GM12878 (cell line): ENCODE measurements at regions not wholly inside any gene's neighbourhood (a gene's known extent, or its start where the extent isn't known, plus 50 kb on each side); places are given as distances from the start of the nearest gene placed in this dataset.
"Not testable (repeated sequence)": the region's sequence is repeated elsewhere in the genome, so short reads cannot be mapped to it uniquely, and the experiment has no call there.

ENCODE experiments used
- ATAC-seq: fragments of 200-7000 bp; cut with Tn5 transposase; 3 replicates; pipeline ENCODE4 v1.9.1; 2020; ENCODE audit warnings: mild to moderate bottlenecking, moderate library complexity
- BruUV-seq: library from RNA; stranded (reverse); fragments of 400-500 nt; replicated peaks from 2 replicates; lab custom pipeline; 2021; lab: Mats Ljungman, UMichigan
- CTCF ChIA-PET: fragments of 300-600 bp; sonication (Branson Sonifier 250); formaldehyde crosslinking; extraction: SDS; loops from one replicate; lab custom pipeline; 2021; ENCODE audit warnings: inconsistent platforms; lab: Yijun Ruan, JAX
- POLR2A ChIA-PET: fragments of 350-600 bp; formaldehyde crosslinking; extraction: SDS; loops from one replicate; lab custom pipeline; 2021; ENCODE audit warnings: inconsistent platforms; lab: Charles Lee
- RAD21 ChIA-PET: fragments of 300-600 bp; sonication (Branson Sonifier 250); formaldehyde crosslinking; loops from one replicate; lab custom pipeline; 2023; ENCODE audit warnings: antibody characterized with exemption; ENCODE audit not compliant: unreplicated experiment; lab: Charles Lee
- SMC1A ChIA-PET: fragments of 300-600 bp; sonication (Branson Sonifier 250); formaldehyde crosslinking; loops from one replicate; lab custom pipeline; 2023; ENCODE audit not compliant: unreplicated experiment, uncharacterized antibody; lab: Charles Lee
- DNase-seq: peaks from one replicate; pipeline ENCODE4 v3.0.0-alpha.2; 2011; ENCODE audit warnings: low read depth, low spot score
- FAIRE-seq: peaks from 3 replicates; lab custom pipeline; 2011; peaks lifted over from hg19 to GRCh38; lab: Jason Lieb, UNC
- H2AFZ ChIP-seq: 2 replicates; pipeline ENCODE4 v1.6.0; 2011; ENCODE audit warnings: low read depth, low read length, control low read depth; ENCODE audit not compliant: control insufficient read depth
- H3K27ac ChIP-seq: 2 replicates; pipeline ENCODE4 v1.5.1; 2011; ENCODE audit warnings: control low read depth; ENCODE audit not compliant: control insufficient read depth, insufficient read depth
- H3K27me3 ChIP-seq, 2 experiments: replicated peaks in 1 of 2; 2 replicates each; pipeline versions ENCODE4 v1.6.0 to v1.6.1; 2011; ENCODE audit warnings: low read length in 1 of 2; ENCODE audit not compliant: control insufficient read depth in 2 of 2, insufficient read depth in 2 of 2
- H3K36me3 ChIP-seq, 2 experiments: 2 replicates each; pipeline ENCODE4 v1.5.1; 2011; ENCODE audit warnings: low read length in 1 of 2; ENCODE audit not compliant: control insufficient read depth in 2 of 2, insufficient read depth in 2 of 2
- H3K4me1 ChIP-seq: 2 replicates; pipeline ENCODE4 v1.6.1; 2011; ENCODE audit warnings: mild to moderate bottlenecking, low read length, moderate library complexity, mixed read lengths; ENCODE audit not compliant: control insufficient read depth, insufficient read depth
- H3K4me2 ChIP-seq: 2 replicates; pipeline ENCODE4 v1.6.0; 2011; ENCODE audit warnings: control low read depth; ENCODE audit not compliant: control insufficient read depth, insufficient read depth
- H3K4me3 ChIP-seq: fragments of 200-600 bp; sonication (generic); 2 replicates; pipeline ENCODE4 v1.5.1; 2016
- H3K79me2 ChIP-seq: 2 replicates; pipeline ENCODE4 v1.6.0; 2011; ENCODE audit warnings: low read length; ENCODE audit not compliant: control insufficient read depth, insufficient read depth
- H3K9ac ChIP-seq: 2 replicates; pipeline ENCODE4 v1.8.0; 2011; ENCODE audit warnings: low read length, control low read depth, mixed read lengths; ENCODE audit not compliant: control insufficient read depth, insufficient read depth
- H3K9me3 ChIP-seq: replicated peaks from 3 replicates; pipeline ENCODE4 v1.5.1; 2011; ENCODE audit warnings: mild to moderate bottlenecking, low read length; ENCODE audit not compliant: control insufficient read depth, insufficient read depth
- H4K20me1 ChIP-seq: 2 replicates; pipeline ENCODE4 v1.6.0; 2011; ENCODE audit not compliant: control insufficient read depth, insufficient read depth
- EZH2 ChIP-seq: IDR thresholded peaks from 2 replicates; pipeline ENCODE4 v1.6.1; 2012; ENCODE audit warnings: low read depth, mild to moderate bottlenecking, control low read depth, inconsistent platforms, low read length, borderline replicate concordance; ENCODE audit not compliant: control insufficient read depth
- MEF2B ChIP-seq: fragments of 450-650 bp; IDR thresholded peaks from 2 replicates; pipeline ENCODE4 v1.6.1; 2018; ENCODE audit warnings: mild to moderate bottlenecking, moderate library complexity; ENCODE audit not compliant: partially characterized antibody, poor library complexity, severe bottlenecking
- NR2C2 ChIP-seq: IDR thresholded peaks from 2 replicates; pipeline ENCODE4 v1.6.1; 2011; ENCODE audit warnings: borderline replicate concordance, low read depth; ENCODE audit not compliant: control insufficient read depth, insufficient read length
- TCF12 ChIP-seq: IDR thresholded peaks from 2 replicates; pipeline ENCODE4 v1.6.1; 2011; ENCODE audit warnings: low read depth, mild to moderate bottlenecking, low read length
- ZNF274 ChIP-seq: IDR thresholded peaks from one replicate; pipeline ENCODE4 v1.8.0; 2011; ENCODE audit not compliant: insufficient read length, insufficient read depth
- WGBS: methylation state at CpG from one replicate; pipeline ENCODE4 v1.1.6; 2016; ENCODE audit warnings: low lambda C conversion rate; ENCODE audit not compliant: insufficient replicate concordance, insufficient coverage; ENCODE audit errors: missing lambda C conversion rate; 5-methylcytosine and 5-hydroxymethylcytosine counted together
- in situ Hi-C: fragments of 300-500 bp; cut with MboI; formaldehyde crosslinking; loops from 9 replicates; pipeline ENCODE4 v1.14.3; 2018; ENCODE audit warnings: mixed read lengths
- intact Hi-C: fragments of 100-400 bp; cut with micrococcal nuclease; formaldehyde crosslinking; loops from one replicate; pipeline ENCODE4 v1.14.2; 2022; ENCODE audit not compliant: unreplicated experiment
- TF ChIP-seq, protein P1 (sequence below): fragments of 450-650 bp; IDR thresholded peaks from 2 replicates; pipeline ENCODE4 v1.6.1; 2017; ENCODE audit warnings: mild to moderate bottlenecking, moderate library complexity

DNA sequence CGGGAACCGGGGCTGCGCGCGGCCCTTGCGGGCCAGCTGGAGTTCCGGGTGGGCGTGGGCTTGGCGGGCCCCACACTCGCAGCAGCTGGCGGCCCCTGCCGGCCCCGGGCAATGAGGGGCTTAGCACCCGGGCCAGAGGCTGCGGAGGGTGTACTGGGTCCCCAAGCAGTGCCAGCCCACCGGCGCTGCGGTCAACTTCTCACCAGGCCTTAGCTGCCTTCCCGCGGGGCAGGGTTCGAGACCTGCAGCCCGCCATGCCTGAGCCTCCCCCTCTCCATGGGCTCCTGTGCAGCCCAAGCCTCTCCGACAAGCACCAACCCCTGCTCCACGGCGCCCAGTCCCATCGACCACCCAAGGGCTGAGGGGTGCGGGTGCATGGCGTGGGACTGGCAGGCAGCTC lies 704.4 kb upstream of the FRG1 start:
- SMC1A ChIA-PET, in situ Hi-C loops: not testable (repeated sequence)

GRCh38 chr4:189237340-189237739 lies 703.3 kb upstream of the FRG1 start:
- Histone ChIP-seq H3K79me2 (no peaks in the 10 kb centered on the region), H3K27me3 (no peaks in the 10 kb centered on the region)
- TF ChIP-seq TCF12 (no peak), NR2C2 (no peak), MEF2B (no peak), ZNF274 (no peak), EZH2 (no peak)
- TF ChIP-seq, protein P1, sequence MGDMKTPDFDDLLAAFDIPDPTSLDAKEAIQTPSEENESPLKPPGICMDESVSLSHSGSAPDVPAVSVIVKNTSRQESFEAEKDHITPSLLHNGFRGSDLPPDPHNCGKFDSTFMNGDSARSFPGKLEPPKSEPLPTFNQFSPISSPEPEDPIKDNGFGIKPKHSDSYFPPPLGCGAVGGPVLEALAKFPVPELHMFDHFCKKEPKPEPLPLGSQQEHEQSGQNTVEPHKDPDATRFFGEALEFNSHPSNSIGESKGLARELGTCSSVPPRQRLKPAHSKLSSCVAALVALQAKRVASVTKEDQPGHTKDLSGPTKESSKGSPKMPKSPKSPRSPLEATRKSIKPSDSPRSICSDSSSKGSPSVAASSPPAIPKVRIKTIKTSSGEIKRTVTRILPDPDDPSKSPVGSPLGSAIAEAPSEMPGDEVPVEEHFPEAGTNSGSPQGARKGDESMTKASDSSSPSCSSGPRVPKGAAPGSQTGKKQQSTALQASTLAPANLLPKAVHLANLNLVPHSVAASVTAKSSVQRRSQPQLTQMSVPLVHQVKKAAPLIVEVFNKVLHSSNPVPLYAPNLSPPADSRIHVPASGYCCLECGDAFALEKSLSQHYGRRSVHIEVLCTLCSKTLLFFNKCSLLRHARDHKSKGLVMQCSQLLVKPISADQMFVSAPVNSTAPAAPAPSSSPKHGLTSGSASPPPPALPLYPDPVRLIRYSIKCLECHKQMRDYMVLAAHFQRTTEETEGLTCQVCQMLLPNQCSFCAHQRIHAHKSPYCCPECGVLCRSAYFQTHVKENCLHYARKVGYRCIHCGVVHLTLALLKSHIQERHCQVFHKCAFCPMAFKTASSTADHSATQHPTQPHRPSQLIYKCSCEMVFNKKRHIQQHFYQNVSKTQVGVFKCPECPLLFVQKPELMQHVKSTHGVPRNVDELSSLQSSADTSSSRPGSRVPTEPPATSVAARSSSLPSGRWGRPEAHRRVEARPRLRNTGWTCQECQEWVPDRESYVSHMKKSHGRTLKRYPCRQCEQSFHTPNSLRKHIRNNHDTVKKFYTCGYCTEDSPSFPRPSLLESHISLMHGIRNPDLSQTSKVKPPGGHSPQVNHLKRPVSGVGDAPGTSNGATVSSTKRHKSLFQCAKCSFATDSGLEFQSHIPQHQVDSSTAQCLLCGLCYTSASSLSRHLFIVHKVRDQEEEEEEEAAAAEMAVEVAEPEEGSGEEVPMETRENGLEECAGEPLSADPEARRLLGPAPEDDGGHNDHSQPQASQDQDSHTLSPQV, result no peak
- TF ChIP-seq, all 136 proteins: peak for 0
- no peak for ATAC-seq
- RAD21 ChIA-PET, result no interaction called here
- H4K20me1 ChIP-seq, result no peaks in the 10 kb centered on the region
- H3K36me3 ChIP-seq, result no peaks in the 10 kb centered on the region
- 47% methylated on average over 13 of the region's 13 CpGs for WGBS
- no peak overlapping the region for H2AFZ ChIP-seq
- no peaks in the 10 kb centered on the region for H3K4me1 ChIP-seq
- CTCF ChIA-PET, result no interaction called here
- no peak overlapping the region for H3K27ac ChIP-seq
- H3K4me3 ChIP-seq, result no peak overlapping the region
- POLR2A ChIA-PET, result no interaction called here
- intact Hi-C loops (no loop called here), in situ Hi-C loops (no loop called here)
- BruUV-seq, result no TSS peak
- SMC1A ChIA-PET, result no interaction called here
- H3K4me2 ChIP-seq, result no peak overlapping the region
- no peak overlapping the region for H3K9ac ChIP-seq
- no peak for FAIRE-seq
- H3K9me3 ChIP-seq, result no peaks in the 10 kb centered on the region; the same call in 2 of the 3 replicates
- no peak for DNase-seq

More for the DNA sequence above, 704.4 kb upstream of the FRG1 start:
- H3K4me2 ChIP-seq, H2AFZ ChIP-seq, H3K27me3 ChIP-seq, BruUV-seq, H3K4me3 ChIP-seq, H4K20me1 ChIP-seq, H3K9me3 ChIP-seq, H3K36me3 ChIP-seq, intact Hi-C loops, H3K27ac ChIP-seq, H3K9ac ChIP-seq, ATAC-seq, RAD21 ChIA-PET, H3K79me2 ChIP-seq, DNase-seq, CTCF ChIA-PET, POLR2A ChIA-PET, FAIRE-seq, H3K4me1 ChIP-seq: not testable (repeated sequence)
- WGBS, result 81% methylated on average over 19 of the region's 28 CpGs
